WI38 (cell line): ENCODE measurements at regions not wholly inside any gene's neighbourhood (a gene's known extent, or its start where the extent isn't known, plus 50 kb on each side); places are given as distances from the start of the nearest gene placed in this dataset.

Experiments
- H3K4me3 ChIP-seq: 2 replicates; pipeline ENCODE4 v1.5.1; 2011; ENCODE audit warnings: low read depth, mild to moderate bottlenecking, control low read depth, low read length
- CTCF ChIP-seq: IDR thresholded peaks from 2 replicates; pipeline ENCODE4 v1.5.1; 2012; ENCODE audit warnings: low read depth, mild to moderate bottlenecking, control low read depth, low read length

- H3K4me3 ChIP-seq = no peak overlapping the region
- TF ChIP-seq CTCF = no peak
Observed at GRCh38 chr11:11757909-11758308, 83.9 kb upstream of the USP47 start.

GRCh38 chr11:11756718-11757117 lies 85.1 kb upstream of the USP47 start:
- no peak for TF ChIP-seq CTCF
- no peak overlapping the region for H3K4me3 ChIP-seq

- H3K4me3 ChIP-seq = no peak overlapping the region
- TF ChIP-seq CTCF = no peak
Observed at GRCh38 chr11:11755871-11756270, 85.9 kb upstream of the USP47 start.

GRCh38 chr11:11752679-11753078 lies 89.1 kb upstream of the USP47 start:
- TF ChIP-seq CTCF = no peak
- no peak overlapping the region for H3K4me3 ChIP-seq

- no peak for TF ChIP-seq CTCF
Observed at GRCh38 chr11:11750017-11750878, 91.5 kb upstream of the USP47 start.

GRCh38 chr11:11748706-11749365 lies 92.9 kb upstream of the USP47 start:
- no peak overlapping the region for H3K4me3 ChIP-seq
- no peak for TF ChIP-seq CTCF

More at GRCh38 chr11:11750017-11750878, 91.5 kb upstream of the USP47 start:
- no peak overlapping the region for H3K4me3 ChIP-seq

- TF ChIP-seq CTCF = no peak
- no peak overlapping the region for H3K4me3 ChIP-seq
Observed at GRCh38 chr11:11747570-11747969, 94.2 kb upstream of the USP47 start.
